Adrenal gland (tissue), 9 donors: ENCODE measurements at regions not wholly inside any gene's neighbourhood (a gene's known extent, or its start where the extent isn't known, plus 50 kb on each side); places are given as distances from the start of the nearest gene placed in this dataset.

Source experiments
- DNase-seq, 7 donors: peaks; one replicate each; pipeline ENCODE4 v3.0.0-alpha.2; 2019 to 2020
- H3K27ac ChIP-seq, 5 donors: fragments of 200-600 bp; sonication (generic) in 4 of 5; 1 replicate in 3 of 5; 2 replicates in 2 of 5; pipeline versions ENCODE4 v1.5.1 to v1.8.0; 2016 to 2020; ENCODE audit warnings: mild to moderate bottlenecking in 1 of 5
- H3K27me3 ChIP-seq: fragments of 200-600 bp; 2 replicates; pipeline ENCODE4 v1.8.0; 2021
- H3K36me3 ChIP-seq, 2 donors: fragments of 200-600 bp; replicated peaks in 1 of 2; 1 replicate in 1 of 2; 2 replicates in 1 of 2; pipeline versions ENCODE4 v1.5.1 to v1.8.0; 2018 to 2022
- H3K4me1 ChIP-seq, 2 donors: fragments of 200-600 bp; replicated peaks in 1 of 2; 1 replicate in 1 of 2; 2 replicates in 1 of 2; pipeline versions ENCODE4 v1.5.1 to v1.8.0; 2018 to 2021
- H3K4me3 ChIP-seq, 4 donors: fragments of 200-600 bp; sonication (generic) in 3 of 4; one replicate each; pipeline ENCODE4 v1.5.1; 2016 to 2018
- H3K9me3 ChIP-seq, 3 donors: fragments of 200-600 bp; sonication (generic) in 1 of 3; replicated peaks in 1 of 3; 1 replicate in 2 of 3; 2 replicates in 1 of 3; pipeline versions ENCODE4 v1.5.1 to v1.8.0; 2016 to 2021
- CTCF ChIP-seq, 6 experiments: fragments of 450-650 bp in 4 of 6; fragments of 200-600 bp in 2 of 6; sonication (generic) in 1 of 6; IDR thresholded peaks; 1 replicate in 5 of 6; 2 replicates in 1 of 6; pipeline versions ENCODE4 v1.5.1 to v1.8.0; 2016 to 2021; ENCODE audit warnings: antibody characterized with exemption in 6 of 6, mild to moderate bottlenecking in 2 of 6, moderate library complexity in 1 of 6
- POLR2A ChIP-seq, 2 donors: fragments of 450-650 bp; IDR thresholded peaks; one replicate each; pipeline ENCODE4 v1.6.1; 2017; ENCODE audit warnings: antibody characterized with exemption in 2 of 2, mild to moderate bottlenecking in 2 of 2, moderate library complexity in 1 of 2
- whole genome bisulfite sequencing, 4 donors: extraction: QIAGEN DNeasy Blood & Tissue Kit in 2 of 4; methylation state at CpG; one replicate each; pipeline versions ENCODE4 v1.1.5 to v1.1.7; 2013 to 2017; 5-methylcytosine and 5-hydroxymethylcytosine counted together
- intact Hi-C, 2 donors: fragments of 100-400 bp; cut with DNase I; formaldehyde crosslinking; loops; one replicate each; pipeline versions ENCODE4 v1.14.1 to v1.15.0; 2022 to 2023
- donor health status: healthy with polysubstance abuse.
- donor health status: Bipolar disorder and iron deficiency.
- donor health status: DM: yes; HTN: yes; CAD: no.
- donor health status: DM: no; HTN: no; CAD: no.
- donor health status: DM: no; HTN: no; CAD: no.

GRCh38 chr9:105858877-105859276 lies 164.5 kb downstream of the TMEM38B start:
- no peak overlapping the region for H3K27ac ChIP-seq
- no peaks in the 10 kb centered on the region for H3K9me3 ChIP-seq
- H3K4me1 ChIP-seq: no peaks in the 10 kb centered on the region
- DNase-seq: no peak
- no peak overlapping the region for H3K4me3 ChIP-seq
- TF ChIP-seq POLR2A (IDR thresholded peaks at IDR 0.05) (no peak), CTCF (IDR thresholded peaks at IDR 0.05) (no peak)
- no peaks in the 10 kb centered on the region for H3K27me3 ChIP-seq
- no peaks in the 10 kb centered on the region for H3K36me3 ChIP-seq
- intact Hi-C loops: no loop called here

GRCh38 chr9:105859428-105860091 lies 165.2 kb downstream of the TMEM38B start:
- H3K9me3 ChIP-seq: no peaks in the 10 kb centered on the region
- H3K4me1 ChIP-seq: no peaks in the 10 kb centered on the region
- DNase-seq: no peak
- TF ChIP-seq CTCF (IDR thresholded peaks at IDR 0.05) (no peak), POLR2A (IDR thresholded peaks at IDR 0.05) (no peak)
- intact Hi-C loops: no loop called here
- no peaks in the 10 kb centered on the region for H3K36me3 ChIP-seq
- no peak overlapping the region for H3K4me3 ChIP-seq
- no peak overlapping the region for H3K27ac ChIP-seq
- H3K27me3 ChIP-seq: no peaks in the 10 kb centered on the region

- intact Hi-C loops: no loop called here
- no peak for TF ChIP-seq CTCF (IDR thresholded peaks at IDR 0.05)
- no peak for TF ChIP-seq POLR2A (IDR thresholded peaks at IDR 0.05)
- 71 to 86% (median 83%) methylated on average over 2 of the region's 2 CpGs for WGBS, 4 donors
Measured at GRCh38 chr9:105860516-105860915, 166.2 kb downstream of the TMEM38B start.

GRCh38 chr9:105861972-105862371 lies 167.6 kb downstream of the TMEM38B start:
- H3K4me3 ChIP-seq: no peak overlapping the region
- no peak overlapping the region for H3K27ac ChIP-seq
- no peaks in the 10 kb centered on the region for H3K4me1 ChIP-seq
- 62 to 73% (median 68%) methylated on average over 2 of the region's 2 CpGs for WGBS, 4 donors
- no peak for TF ChIP-seq CTCF (IDR thresholded peaks at IDR 0.05)
- TF ChIP-seq POLR2A (IDR thresholded peaks at IDR 0.05): no peak
- intact Hi-C loops: no loop called here
- no peaks in the 10 kb centered on the region for H3K27me3 ChIP-seq
- H3K9me3 ChIP-seq: no peaks in the 10 kb centered on the region
- no peaks in the 10 kb centered on the region for H3K36me3 ChIP-seq
- DNase-seq: no peak

More at GRCh38 chr9:105860516-105860915, 166.2 kb downstream of the TMEM38B start:
- Histone ChIP-seq H3K36me3 (no peaks in the 10 kb centered on the region), H3K27ac (no peak overlapping the region), H3K4me1 (no peaks in the 10 kb centered on the region), H3K4me3 (no peak overlapping the region), H3K9me3 (no peaks in the 10 kb centered on the region), H3K27me3 (no peaks in the 10 kb centered on the region)
- no peak for DNase-seq
